Retinal pigment epithelial cell (primary cell): ENCODE measurements at regions not wholly inside any gene's neighbourhood (a gene's known extent, or its start where the extent isn't known, plus 50 kb on each side); places are given as distances from the start of the nearest gene placed in this dataset.

Experiments used
- DNase-seq: peaks from one replicate; pipeline ENCODE4 v3.0.0-alpha.2; 2010; ENCODE audit warnings: low read depth
- H3K4me3 ChIP-seq: 2 replicates; pipeline ENCODE4 v1.5.1; 2011; ENCODE audit warnings: mild to moderate bottlenecking, low read length, control low read depth, moderate library complexity
- CTCF ChIP-seq: conservative IDR thresholded peaks from 2 replicates; pipeline ENCODE4 v1.5.1; 2011; ENCODE audit warnings: low read depth, low read length, control low read depth, inconsistent platforms

DNA sequence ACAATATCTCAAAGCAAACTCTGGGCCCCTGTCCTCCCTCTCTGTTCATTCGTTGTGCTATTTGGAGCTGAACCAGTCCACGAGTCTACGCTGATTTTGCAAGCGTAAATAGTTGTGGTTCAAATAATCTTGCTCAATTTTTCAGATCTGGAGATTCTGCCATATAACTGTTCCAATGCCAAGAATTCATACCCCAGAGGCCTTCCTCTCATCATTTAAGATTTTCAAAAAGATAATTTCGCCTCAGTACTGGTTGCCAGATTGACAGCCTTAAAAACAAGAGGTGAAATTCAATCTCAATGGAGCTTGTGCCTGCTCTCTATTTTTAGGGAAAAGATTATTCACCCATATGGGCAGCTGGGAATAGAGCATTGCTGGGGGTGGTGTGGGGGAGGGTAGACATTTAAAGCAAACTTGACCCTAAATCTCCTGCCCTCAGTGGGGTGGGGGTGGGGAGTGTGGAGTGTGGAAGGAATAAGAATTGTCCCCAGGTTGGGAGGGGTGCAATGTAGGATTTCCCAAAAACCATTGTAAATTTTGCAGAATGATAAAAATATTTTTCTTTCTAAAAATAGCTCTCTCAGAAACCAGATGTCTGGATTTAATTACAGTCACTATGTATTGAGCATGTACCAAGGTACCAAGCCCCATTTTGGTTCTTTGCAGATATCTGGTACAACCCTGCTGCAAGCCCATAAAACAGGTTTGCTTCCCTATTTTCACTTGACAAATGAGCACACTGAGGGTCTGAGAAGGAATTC, 104.7 kb upstream of the EEPD1 start:
- no peak for DNase-seq
- H3K4me3 ChIP-seq: no peak overlapping the region
- no peak for TF ChIP-seq CTCF

- DNase-seq: no peak
- no peak for TF ChIP-seq CTCF
Observed at GRCh38 chr7:36048902-36049240, 104.2 kb upstream of the EEPD1 start.

DNA sequence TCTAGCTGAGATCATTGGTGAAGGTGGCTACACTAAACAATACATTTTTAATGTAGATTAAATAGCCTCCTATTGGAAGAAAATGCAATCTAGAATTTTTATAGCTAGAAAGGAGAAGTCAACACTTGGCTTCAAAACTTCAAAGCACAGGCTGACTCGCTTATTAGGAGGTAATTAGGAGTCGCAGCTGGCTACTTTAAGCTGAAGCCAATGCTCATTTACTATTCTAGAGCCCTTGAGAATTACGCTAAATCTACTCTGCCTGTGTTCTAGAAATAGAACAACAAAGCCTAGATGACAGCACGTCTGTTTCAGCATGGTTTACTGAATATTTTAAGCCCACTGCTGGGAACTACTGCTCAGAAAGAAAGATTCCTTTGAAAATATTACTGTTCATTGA, 101.6 kb upstream of the EEPD1 start:
- no peak for TF ChIP-seq CTCF
- H3K4me3 ChIP-seq: no peak overlapping the region
- no peak for DNase-seq

More at GRCh38 chr7:36048902-36049240, 104.2 kb upstream of the EEPD1 start:
- H3K4me3 ChIP-seq: no peak overlapping the region

GRCh38 chr7:36053589-36053988, 99.5 kb upstream of the EEPD1 start:
- no peak overlapping the region for H3K4me3 ChIP-seq
- no peak for DNase-seq
- TF ChIP-seq CTCF: no peak

DNA sequence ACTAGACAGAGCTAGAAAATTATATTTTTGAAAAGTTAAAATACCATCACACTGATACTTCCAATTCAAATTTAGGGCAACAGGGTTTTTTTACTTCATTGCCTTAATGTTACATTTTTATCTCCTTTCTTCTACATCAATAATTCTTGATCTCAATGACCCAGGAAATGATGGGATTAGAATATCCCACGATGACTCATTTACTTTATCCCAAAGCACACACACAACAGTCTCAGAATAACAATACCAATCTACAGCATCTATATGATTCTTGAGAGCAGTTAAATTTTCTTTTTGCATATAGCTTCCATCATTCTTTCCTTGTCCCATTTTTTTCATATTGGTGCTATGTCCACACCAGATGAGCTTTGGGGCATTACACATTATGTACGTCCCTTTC, 98.4 kb upstream of the EEPD1 start:
- no peak for DNase-seq
- H3K4me3 ChIP-seq: no peak overlapping the region
- no peak for TF ChIP-seq CTCF

DNA sequence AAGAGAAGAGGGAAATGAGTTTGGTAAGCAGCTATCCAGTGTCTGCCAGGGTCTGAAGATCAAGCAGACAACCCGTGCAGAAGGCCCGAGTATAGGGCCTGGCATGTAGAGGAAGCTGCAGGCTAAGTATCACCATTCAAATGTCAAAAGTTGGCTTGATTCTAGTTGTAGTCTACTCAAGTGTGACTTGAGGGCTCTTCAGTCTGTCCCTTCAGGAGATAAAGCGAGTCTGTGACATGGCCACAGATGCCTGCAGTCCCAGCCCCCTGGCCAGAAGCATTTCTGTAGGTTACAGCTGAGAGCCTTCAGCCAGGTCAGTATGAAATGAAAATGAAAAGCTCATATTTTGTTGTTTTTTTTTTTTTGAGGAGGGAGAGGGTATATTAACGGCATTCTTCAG, 97.8 kb upstream of the EEPD1 start:
- no peak for TF ChIP-seq CTCF
- no peak overlapping the region for H3K4me3 ChIP-seq
- DNase-seq: no peak

GRCh38 chr7:36057323-36057722, 95.7 kb upstream of the EEPD1 start:
- no peak for DNase-seq
- no peak overlapping the region for H3K4me3 ChIP-seq
- TF ChIP-seq CTCF: no peak
